Smooth muscle cell (in vitro differentiated cells): ENCODE measurements at regions not wholly inside any gene's neighbourhood (a gene's known extent, or its start where the extent isn't known, plus 50 kb on each side); places are given as distances from the start of the nearest gene placed in this dataset.

Experiments used
- DNase-seq: peaks from one replicate; lab custom pipeline; 2025; ENCODE audit not compliant: unreplicated experiment; lab: John Stamatoyannopoulos, UW
- H2AFZ ChIP-seq: fragments of 200-600 bp; sonication (generic); 2 replicates; pipeline ENCODE4 v1.6.0; 2016; ENCODE audit warnings: antibody characterized with exemption, low read depth, mild to moderate bottlenecking
- H3F3A ChIP-seq: fragments of 200-600 bp; sonication (generic); 2 replicates; pipeline ENCODE4 v1.6.0; 2017; ENCODE audit warnings: antibody characterized with exemption, low read depth
- H3K27ac ChIP-seq: fragments of 200-600 bp; sonication (generic); 2 replicates; pipeline ENCODE4 v1.5.1; 2016; ENCODE audit warnings: low read depth, mild to moderate bottlenecking
- H3K27me3 ChIP-seq: fragments of 200-600 bp; sonication (generic); 2 replicates; pipeline ENCODE4 v1.6.1; 2016; ENCODE audit warnings: low read depth, mild to moderate bottlenecking
- H3K36me3 ChIP-seq: fragments of 200-600 bp; sonication (generic); 2 replicates; pipeline ENCODE4 v1.5.1; 2016; ENCODE audit warnings: low read depth
- H3K4me1 ChIP-seq: fragments of 200-600 bp; sonication (generic); 2 replicates; pipeline ENCODE4 v1.5.1; 2016; ENCODE audit warnings: low read depth
- H3K4me2 ChIP-seq: fragments of 200-600 bp; sonication (generic); 2 replicates; pipeline ENCODE4 v1.6.0; 2016; ENCODE audit warnings: mild to moderate bottlenecking
- H3K4me3 ChIP-seq: fragments of 200-600 bp; sonication (generic); 2 replicates; pipeline ENCODE4 v1.5.1; 2016; ENCODE audit warnings: mild to moderate bottlenecking
- H3K79me2 ChIP-seq: fragments of 200-600 bp; sonication (generic); 2 replicates; pipeline ENCODE4 v1.6.0; 2016; ENCODE audit warnings: low read depth, mild to moderate bottlenecking
- H3K9ac ChIP-seq: fragments of 200-600 bp; sonication (generic); 2 replicates; pipeline ENCODE4 v1.6.0; 2016; ENCODE audit warnings: low read depth
- H3K9me3 ChIP-seq: fragments of 200-600 bp; sonication (generic); replicated peaks from 2 replicates; pipeline ENCODE4 v1.5.1; 2016; ENCODE audit warnings: low read depth
- H4K20me1 ChIP-seq: fragments of 200-600 bp; sonication (generic); 2 replicates; pipeline ENCODE4 v1.6.0; 2016; ENCODE audit warnings: low read depth
- WGBS: methylation state at CpG from one replicate; pipeline ENCODE4 v1.1.7; 2016; ENCODE audit warnings: low lambda C conversion rate; 5-methylcytosine and 5-hydroxymethylcytosine counted together
- TF ChIP-seq, protein P1 (sequence below): fragments of 200-600 bp; sonication (generic); IDR thresholded peaks from 2 replicates; pipeline ENCODE4 v1.5.1; 2017; ENCODE audit warnings: borderline replicate concordance, mild to moderate bottlenecking, antibody characterized with exemption; ENCODE audit not compliant: insufficient read depth, poor library complexity, severe bottlenecking

- Histone ChIP-seq H3K9ac (no peak overlapping the region), H3K27ac (no peak overlapping the region), H3K27me3 (no peaks in the 10 kb centered on the region), H3K4me1 (no peaks in the 10 kb centered on the region), H3K36me3 (no peaks in the 10 kb centered on the region), H3K4me2 (no peak overlapping the region), H3F3A (no peaks in the 10 kb centered on the region), H3K4me3 (no peak overlapping the region), H2AFZ (no peak overlapping the region), H4K20me1 (no peaks in the 10 kb centered on the region), H3K9me3 (no peaks in the 10 kb centered on the region), H3K79me2 (no peaks in the 10 kb centered on the region)
- DNase-seq = no peak
- TF ChIP-seq, protein P1, sequence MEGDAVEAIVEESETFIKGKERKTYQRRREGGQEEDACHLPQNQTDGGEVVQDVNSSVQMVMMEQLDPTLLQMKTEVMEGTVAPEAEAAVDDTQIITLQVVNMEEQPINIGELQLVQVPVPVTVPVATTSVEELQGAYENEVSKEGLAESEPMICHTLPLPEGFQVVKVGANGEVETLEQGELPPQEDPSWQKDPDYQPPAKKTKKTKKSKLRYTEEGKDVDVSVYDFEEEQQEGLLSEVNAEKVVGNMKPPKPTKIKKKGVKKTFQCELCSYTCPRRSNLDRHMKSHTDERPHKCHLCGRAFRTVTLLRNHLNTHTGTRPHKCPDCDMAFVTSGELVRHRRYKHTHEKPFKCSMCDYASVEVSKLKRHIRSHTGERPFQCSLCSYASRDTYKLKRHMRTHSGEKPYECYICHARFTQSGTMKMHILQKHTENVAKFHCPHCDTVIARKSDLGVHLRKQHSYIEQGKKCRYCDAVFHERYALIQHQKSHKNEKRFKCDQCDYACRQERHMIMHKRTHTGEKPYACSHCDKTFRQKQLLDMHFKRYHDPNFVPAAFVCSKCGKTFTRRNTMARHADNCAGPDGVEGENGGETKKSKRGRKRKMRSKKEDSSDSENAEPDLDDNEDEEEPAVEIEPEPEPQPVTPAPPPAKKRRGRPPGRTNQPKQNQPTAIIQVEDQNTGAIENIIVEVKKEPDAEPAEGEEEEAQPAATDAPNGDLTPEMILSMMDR = no peak
- WGBS = 87% methylated on average over 3 of the region's 3 CpGs
These were observed 457.3 kb downstream of the LRIG3 start for GRCh38 chr12:58463051-58463450.

- TF ChIP-seq, protein P1 = no peak
- no peak for DNase-seq
- Histone ChIP-seq H3K27me3 (no peaks in the 10 kb centered on the region), H3K4me2 (no peak overlapping the region), H3K79me2 (no peaks in the 10 kb centered on the region), H3K4me1 (no peaks in the 10 kb centered on the region), H3F3A (no peaks in the 10 kb centered on the region), H3K9me3 (no peaks in the 10 kb centered on the region), H2AFZ (no peak overlapping the region), H3K36me3 (no peaks in the 10 kb centered on the region), H4K20me1 (no peaks in the 10 kb centered on the region), H3K9ac (no peak overlapping the region), H3K4me3 (no peak overlapping the region), H3K27ac (no peak overlapping the region)
- WGBS = 82% methylated on average over 2 of the region's 2 CpGs
These were observed 454.9 kb downstream of the LRIG3 start for GRCh38 chr12:58465418-58465817.

- Histone ChIP-seq H3K79me2 (no peaks in the 10 kb centered on the region), H3K4me2 (no peak overlapping the region), H3K9me3 (no peaks in the 10 kb centered on the region), H3K9ac (no peak overlapping the region), H3K4me1 (no peaks in the 10 kb centered on the region), H3K27me3 (no peaks in the 10 kb centered on the region), H4K20me1 (no peaks in the 10 kb centered on the region), H3K36me3 (no peaks in the 10 kb centered on the region), H3F3A (no peaks in the 10 kb centered on the region), H3K4me3 (no peak overlapping the region), H2AFZ (no peak overlapping the region), H3K27ac (no peak overlapping the region)
- TF ChIP-seq, protein P1 = no peak
- no peak for DNase-seq
- WGBS = 85% methylated on average over 1 of the region's 1 CpG
These were observed 449.9 kb downstream of the LRIG3 start for GRCh38 chr12:58470266-58471010.

DNA sequence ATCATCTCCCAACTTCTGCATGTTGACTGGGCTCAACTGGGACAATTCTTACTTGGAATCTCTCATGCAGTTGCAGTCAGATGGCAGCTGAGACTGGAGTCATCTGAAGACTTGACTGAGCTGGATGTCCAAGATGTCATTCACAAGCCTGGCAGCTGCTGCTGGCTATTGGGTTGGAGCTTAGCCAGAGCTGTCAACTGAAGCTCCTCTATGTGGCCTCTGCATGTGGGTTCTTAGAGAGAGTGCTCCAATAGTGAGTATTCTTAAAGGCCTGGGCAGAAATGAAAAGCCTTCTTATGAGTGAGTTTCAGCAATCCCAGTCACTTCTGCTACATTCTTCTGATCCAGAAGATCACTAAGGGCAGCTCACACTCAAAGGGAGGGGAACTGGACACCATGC is 440.9 kb downstream of the LRIG3 start:
- Histone ChIP-seq H3K4me2 (no peak overlapping the region), H2AFZ (no peak overlapping the region), H3K4me1 (no peaks in the 10 kb centered on the region)

More for the DNA sequence above, 440.9 kb downstream of the LRIG3 start:
- Histone ChIP-seq H4K20me1 (no peaks in the 10 kb centered on the region), H3K9me3 (no peaks in the 10 kb centered on the region), H3K36me3 (no peaks in the 10 kb centered on the region), H3F3A (no peaks in the 10 kb centered on the region), H3K9ac (no peak overlapping the region), H3K27me3 (no peaks in the 10 kb centered on the region), H3K27ac (no peak overlapping the region), H3K4me3 (no peak overlapping the region), H3K79me2 (no peaks in the 10 kb centered on the region)
- DNase-seq = no peak
- TF ChIP-seq, protein P1 = no peak
